MM.1S (cell line): ENCODE measurements at regions not wholly inside any gene's neighbourhood (a gene's known extent, or its start where the extent isn't known, plus 50 kb on each side); places are given as distances from the start of the nearest gene placed in this dataset.

ENCODE experiments used
- DNase-seq: peaks from one replicate; pipeline ENCODE4 v3.0.0-alpha.2; 2015
- H2AFZ ChIP-seq: fragments of 300-600 bp; sonication (generic); 2 replicates; pipeline ENCODE4 v1.6.0; 2016; ENCODE audit warnings: antibody characterized with exemption, low read length
- H3F3A ChIP-seq: fragments of 300-600 bp; sonication (generic); 2 replicates; pipeline ENCODE4 v1.6.1; 2016; ENCODE audit warnings: mild to moderate bottlenecking, antibody characterized with exemption, low read length, moderate library complexity, mixed read lengths; ENCODE audit not compliant: insufficient read depth
- H3K27ac ChIP-seq: fragments of 300-600 bp; sonication (generic); 2 replicates; pipeline ENCODE4 v1.5.1; 2016; ENCODE audit warnings: mild to moderate bottlenecking, low read length
- H3K27me3 ChIP-seq: fragments of 300-600 bp; sonication (generic); replicated peaks from 2 replicates; pipeline ENCODE4 v1.6.0; 2016; ENCODE audit warnings: low read length; ENCODE audit not compliant: insufficient read depth
- H3K36me3 ChIP-seq: fragments of 300-600 bp; sonication (generic); replicated peaks from 2 replicates; pipeline ENCODE4 v1.6.1; 2016; ENCODE audit warnings: mild to moderate bottlenecking, low read length, mixed read lengths; ENCODE audit not compliant: insufficient read depth
- H3K4me1 ChIP-seq: fragments of 300-600 bp; sonication (generic); 2 replicates; pipeline ENCODE4 v1.6.1; 2016; ENCODE audit warnings: low read length, mixed read lengths
- H3K4me2 ChIP-seq: fragments of 300-600 bp; sonication (generic); 2 replicates; pipeline ENCODE4 v1.6.0; 2016; ENCODE audit warnings: low read depth, low read length
- H3K4me3 ChIP-seq: fragments of 300-600 bp; sonication (generic); 2 replicates; pipeline ENCODE4 v1.5.1; 2016; ENCODE audit warnings: low read length, mixed read lengths
- H3K79me2 ChIP-seq: fragments of 300-600 bp; sonication (generic); 2 replicates; pipeline ENCODE4 v1.6.1; 2016; ENCODE audit warnings: mixed run types, low read length, mixed read lengths
- H3K9ac ChIP-seq: fragments of 300-600 bp; sonication (generic); 2 replicates; pipeline ENCODE4 v1.6.1; 2016; ENCODE audit warnings: low read length, mixed read lengths
- H3K9me2 ChIP-seq: fragments of 300-600 bp; sonication (generic); replicated peaks from 2 replicates; pipeline ENCODE4 v1.6.1; 2016; ENCODE audit warnings: mild to moderate bottlenecking, low read length, mixed read lengths; ENCODE audit not compliant: insufficient read depth
- H3K9me3 ChIP-seq: fragments of 300-600 bp; sonication (generic); replicated peaks from 2 replicates; pipeline ENCODE4 v1.6.1; 2016; ENCODE audit warnings: mild to moderate bottlenecking, low read length, mixed read lengths; ENCODE audit not compliant: insufficient read depth
- H4K20me1 ChIP-seq: fragments of 300-600 bp; sonication (generic); 2 replicates; pipeline ENCODE4 v1.6.1; 2016; ENCODE audit warnings: mild to moderate bottlenecking, low read length, moderate library complexity, mixed read lengths; ENCODE audit not compliant: insufficient read depth
- EZH2 ChIP-seq: fragments of 300-600 bp; sonication (generic); optimal IDR thresholded peaks from 2 replicates; pipeline ENCODE3; 2017; ENCODE audit warnings: low read depth, mild to moderate bottlenecking, antibody characterized with exemption, low read length, mixed read lengths
- EZH2phosphoT487 ChIP-seq: fragments of 300-600 bp; sonication (generic); IDR thresholded peaks from 2 replicates; pipeline ENCODE4 v1.6.1; 2018; ENCODE audit warnings: antibody characterized with exemption, low read length
- TF ChIP-seq, protein P1 (sequence below): fragments of 300-600 bp; sonication (generic); IDR thresholded peaks from 2 replicates; pipeline ENCODE4 v1.5.1; 2016; ENCODE audit warnings: antibody characterized with exemption, low read length, mixed read lengths

DNA sequence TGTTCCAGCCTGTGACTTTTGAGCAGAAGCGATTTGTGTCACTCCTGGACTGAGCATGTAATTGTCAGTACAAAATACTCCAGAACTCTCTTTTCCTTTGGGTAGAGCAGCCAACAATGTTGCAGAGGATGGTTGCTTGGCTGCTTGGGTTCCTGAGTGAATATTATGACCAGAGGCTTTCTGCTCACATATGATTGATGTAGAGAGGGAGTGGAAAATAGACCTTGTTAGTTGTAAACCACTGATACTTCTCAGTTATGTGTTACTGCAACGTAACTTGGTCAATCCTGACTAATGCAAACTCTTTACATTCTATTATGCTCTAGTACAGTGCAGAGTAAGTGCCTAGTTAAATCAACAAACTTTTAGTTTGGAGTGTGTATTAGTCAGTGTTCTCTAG, 322.6 kb upstream of the KCNH8 start:
- Histone ChIP-seq H3K9me2 (no peaks in the 10 kb centered on the region), H3K4me3 (no peak overlapping the region), H3K79me2 (no peaks in the 10 kb centered on the region), H3K36me3 (no peaks in the 10 kb centered on the region), H3K9me3 (no peaks in the 10 kb centered on the region), H3K4me1 (no peaks in the 10 kb centered on the region), H3F3A (no peaks in the 10 kb centered on the region), H2AFZ (no peak overlapping the region), H3K27me3 (no peaks in the 10 kb centered on the region), H3K27ac (no peak overlapping the region), H3K4me2 (no peak overlapping the region), H4K20me1 (no peaks in the 10 kb centered on the region), H3K9ac (no peak overlapping the region)
- no peak for DNase-seq
- TF ChIP-seq EZH2phosphoT487 (no peak), EZH2 (no peak)
- TF ChIP-seq, protein P1, sequence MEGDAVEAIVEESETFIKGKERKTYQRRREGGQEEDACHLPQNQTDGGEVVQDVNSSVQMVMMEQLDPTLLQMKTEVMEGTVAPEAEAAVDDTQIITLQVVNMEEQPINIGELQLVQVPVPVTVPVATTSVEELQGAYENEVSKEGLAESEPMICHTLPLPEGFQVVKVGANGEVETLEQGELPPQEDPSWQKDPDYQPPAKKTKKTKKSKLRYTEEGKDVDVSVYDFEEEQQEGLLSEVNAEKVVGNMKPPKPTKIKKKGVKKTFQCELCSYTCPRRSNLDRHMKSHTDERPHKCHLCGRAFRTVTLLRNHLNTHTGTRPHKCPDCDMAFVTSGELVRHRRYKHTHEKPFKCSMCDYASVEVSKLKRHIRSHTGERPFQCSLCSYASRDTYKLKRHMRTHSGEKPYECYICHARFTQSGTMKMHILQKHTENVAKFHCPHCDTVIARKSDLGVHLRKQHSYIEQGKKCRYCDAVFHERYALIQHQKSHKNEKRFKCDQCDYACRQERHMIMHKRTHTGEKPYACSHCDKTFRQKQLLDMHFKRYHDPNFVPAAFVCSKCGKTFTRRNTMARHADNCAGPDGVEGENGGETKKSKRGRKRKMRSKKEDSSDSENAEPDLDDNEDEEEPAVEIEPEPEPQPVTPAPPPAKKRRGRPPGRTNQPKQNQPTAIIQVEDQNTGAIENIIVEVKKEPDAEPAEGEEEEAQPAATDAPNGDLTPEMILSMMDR = no peak

DNA sequence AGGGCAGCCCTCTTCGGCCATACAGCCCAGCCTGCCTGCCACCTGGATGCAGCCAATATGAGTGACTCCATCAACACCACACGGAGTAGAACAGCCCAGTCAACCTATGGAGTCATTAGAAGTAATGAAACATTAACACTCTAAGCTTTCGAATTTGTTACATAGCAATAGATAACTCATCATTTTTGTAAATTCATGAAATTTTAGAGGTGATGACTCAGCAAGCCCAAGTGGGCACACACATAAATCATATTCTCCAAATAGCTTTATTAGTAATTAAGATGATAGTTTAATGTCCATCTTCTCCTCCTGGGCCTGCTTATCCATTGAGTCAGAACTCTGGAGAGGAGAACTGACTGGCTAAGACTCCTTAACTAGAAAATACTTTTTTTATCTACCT, 335.0 kb upstream of the KCNH8 start:
- H2AFZ ChIP-seq = no peak overlapping the region
- H3K4me1 ChIP-seq = no peaks in the 10 kb centered on the region
- no peaks in the 10 kb centered on the region for H3F3A ChIP-seq
- no peak overlapping the region for H3K9ac ChIP-seq
- H3K4me2 ChIP-seq = no peak overlapping the region
- H3K27ac ChIP-seq = no peak overlapping the region
- no peak for DNase-seq
- H3K79me2 ChIP-seq = no peaks in the 10 kb centered on the region
- H3K9me3 ChIP-seq = no peaks in the 10 kb centered on the region
- H3K36me3 ChIP-seq = no peaks in the 10 kb centered on the region
- no peak overlapping the region for H3K4me3 ChIP-seq
- no peaks in the 10 kb centered on the region for H4K20me1 ChIP-seq
- H3K9me2 ChIP-seq = no peaks in the 10 kb centered on the region
- TF ChIP-seq, protein P1 = no peak
- TF ChIP-seq EZH2phosphoT487 (no peak), EZH2 (no peak)
- H3K27me3 ChIP-seq = no peaks in the 10 kb centered on the region

- TF ChIP-seq EZH2phosphoT487 (no peak), EZH2 (no peak)
- TF ChIP-seq, protein P1 = no peak
- Histone ChIP-seq H3K9me2 (no peaks in the 10 kb centered on the region), H3K36me3 (no peaks in the 10 kb centered on the region), H3K27ac (no peak overlapping the region), H3K4me3 (no peak overlapping the region), H4K20me1 (no peaks in the 10 kb centered on the region), H3K4me1 (no peaks in the 10 kb centered on the region), H3K9ac (no peak overlapping the region), H2AFZ (no peak overlapping the region), H3K9me3 (no peaks in the 10 kb centered on the region), H3K27me3 (no peaks in the 10 kb centered on the region), H3F3A (no peaks in the 10 kb centered on the region), H3K4me2 (no peak overlapping the region), H3K79me2 (no peaks in the 10 kb centered on the region)
- DNase-seq = no peak
Observed at GRCh38 chr3:18812316-18812715, 336.0 kb upstream of the KCNH8 start.
